ENCODE measurements at regions not wholly inside any gene's neighbourhood (a gene's known extent, or its start where the extent isn't known, plus 50 kb on each side); places are given as distances from the start of the nearest gene placed in this dataset.
"Not testable (repeated sequence)": the region's sequence is repeated elsewhere in the genome, so short reads cannot be mapped to it uniquely, and the experiment has no call there.

GRCh38 chr13:97520061-97520460, 86.1 kb downstream of the RAP2A start:
- no peak for DNase-seq (ENCODE audit: low read depth)

GRCh38 chr13:97520866-97521265, 86.9 kb downstream of the RAP2A start:
- no peak for DNase-seq (ENCODE audit: low read depth)

GRCh38 chr13:97521726-97522125, 87.8 kb downstream of the RAP2A start:
- DNase-seq (ENCODE audit: low read depth), result no peak

DNA sequence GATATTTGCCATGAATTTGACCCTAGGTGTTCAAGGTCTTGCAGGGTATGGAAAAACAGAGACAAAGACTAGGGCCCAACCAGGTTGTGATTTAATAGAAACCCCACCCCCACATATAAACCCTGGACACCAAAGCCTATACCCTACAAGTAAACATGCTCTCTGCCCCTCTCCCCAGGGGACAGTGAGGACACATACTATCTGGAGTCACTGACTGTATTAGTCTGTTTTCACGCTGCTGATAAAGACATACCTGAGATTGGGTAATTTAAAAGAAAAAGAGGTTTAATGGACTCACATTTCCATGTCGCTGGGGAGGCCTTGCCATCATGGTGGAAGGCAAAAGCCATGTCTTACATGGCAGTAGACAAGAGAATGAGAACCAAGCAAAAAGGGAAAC, 88.3 kb downstream of the RAP2A start:
- no peak for DNase-seq (ENCODE audit: low read depth)

- no peak for DNase-seq (ENCODE audit: low read depth)
Observed at GRCh38 chr13:97526556-97526955, 92.6 kb downstream of the RAP2A start.

GRCh38 chr13:97528518-97528917, 94.5 kb downstream of the RAP2A start:
- DNase-seq (ENCODE audit: low read depth), result no peak

- no peak for DNase-seq (ENCODE audit: low read depth)
Observed at GRCh38 chr13:97534540-97534939, 100.6 kb downstream of the RAP2A start.

- peak; percentile 20 for DNase-seq (ENCODE audit: low read depth)
Observed at GRCh38 chr13:97535614-97536013, 101.6 kb downstream of the RAP2A start.

GRCh38 chr13:97537110-97537509, 103.1 kb downstream of the RAP2A start:
- no peak for DNase-seq (ENCODE audit: low read depth)

DNA sequence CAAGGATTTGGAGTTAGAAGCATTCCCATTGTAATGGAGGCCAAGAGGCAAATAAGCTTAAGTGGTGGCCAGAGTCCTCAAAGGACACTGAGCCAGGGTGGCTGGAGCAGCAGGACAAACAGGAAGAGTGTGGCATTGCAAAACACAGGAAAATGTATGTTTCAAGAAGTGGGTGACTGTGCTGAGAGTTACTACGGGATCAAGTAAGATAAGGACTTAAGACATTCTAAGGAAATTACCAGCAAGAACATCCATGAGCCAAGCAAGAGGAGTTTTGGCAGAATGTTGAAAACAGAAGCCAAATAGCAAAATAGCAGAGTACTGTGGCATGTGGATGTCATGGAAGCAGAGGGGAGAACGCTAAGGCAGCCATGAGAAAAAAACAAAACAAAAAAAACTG, 104.2 kb downstream of the RAP2A start:
- DNase-seq (ENCODE audit: low read depth), result no peak

DNA sequence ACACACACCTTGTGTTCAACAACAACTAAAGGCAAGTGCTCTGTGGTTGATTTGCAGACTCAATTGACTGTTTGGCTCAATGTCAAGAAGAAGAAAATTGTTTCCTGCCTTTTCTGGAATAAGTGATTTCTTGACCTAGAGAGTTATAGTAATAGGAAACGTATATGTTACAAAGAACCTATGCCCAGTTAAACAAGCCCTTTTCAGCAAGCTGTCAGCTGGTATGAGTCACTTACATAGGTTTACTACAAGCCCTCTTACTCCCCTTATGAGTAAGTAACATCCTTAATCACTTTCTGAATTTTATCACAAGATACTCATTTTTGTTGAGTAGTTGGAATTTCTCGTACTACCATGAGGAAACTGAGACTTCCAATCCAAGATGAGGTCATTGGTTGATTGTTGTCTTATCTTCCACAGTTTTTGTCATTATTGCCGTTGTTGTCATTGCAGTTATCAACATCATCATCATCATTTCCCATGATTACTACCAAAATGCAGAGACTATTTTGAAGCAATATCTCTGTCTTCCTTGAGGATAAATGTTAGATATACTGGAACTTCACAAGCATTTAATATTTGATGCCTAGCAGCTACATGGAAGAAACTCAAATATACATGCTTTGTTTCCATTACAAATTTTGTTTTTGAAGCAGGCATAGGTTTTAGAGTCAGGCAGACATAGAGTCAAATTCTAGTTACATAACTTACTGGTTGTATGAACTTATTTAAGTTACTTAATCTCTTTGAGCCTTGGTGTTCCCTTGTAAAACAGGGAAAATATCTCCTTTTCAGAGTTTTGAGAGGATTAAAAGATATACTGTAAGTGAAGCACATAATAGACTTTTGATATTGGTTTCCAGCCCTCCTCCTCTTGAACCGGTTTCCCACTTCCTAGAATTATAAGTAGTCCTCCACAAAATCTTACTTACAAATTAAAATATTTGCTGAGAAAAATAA, 106.0 kb downstream of the RAP2A start:
- peak; percentile 78 for DNase-seq (ENCODE audit: low read depth)

DNA sequence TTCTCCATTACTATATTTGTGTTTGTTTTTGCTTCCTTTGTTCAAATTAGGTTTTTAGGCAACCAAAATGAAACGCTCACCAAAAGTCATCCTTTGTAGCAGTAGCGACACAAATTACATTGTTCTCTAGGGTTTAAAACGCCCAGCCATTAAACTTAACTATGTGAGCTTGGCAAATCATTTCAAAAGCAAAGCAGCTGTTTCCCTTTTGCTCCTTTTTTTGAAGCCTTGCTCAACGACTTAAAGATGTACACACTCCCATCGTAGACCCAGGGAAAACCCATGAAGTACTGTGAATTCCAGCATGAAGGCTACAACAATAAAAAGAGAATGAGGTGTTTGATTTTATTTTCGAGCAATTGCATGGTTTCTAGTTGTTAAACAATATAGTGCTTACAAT, 106.7 kb downstream of the RAP2A start:
- DNase-seq (ENCODE audit: low read depth), result no peak

- DNase-seq (ENCODE audit: low read depth), result no peak
Observed at GRCh38 chr13:97542102-97542685, 108.2 kb downstream of the RAP2A start.

- DNase-seq (ENCODE audit: low read depth), result no peak
Observed at GRCh38 chr13:97544031-97544765, 110.2 kb downstream of the RAP2A start.

GRCh38 chr13:97544971-97545499, 111.1 kb downstream of the RAP2A start:
- DNase-seq (ENCODE audit: low read depth), result not testable (repeated sequence)

GRCh38 chr13:97548138-97548537, 114.2 kb downstream of the RAP2A start:
- DNase-seq (ENCODE audit: low read depth), result no peak

GRCh38 chr13:97548711-97549110, 114.7 kb downstream of the RAP2A start:
- no peak for DNase-seq (ENCODE audit: low read depth)

GRCh38 chr13:97549201-97549600, 115.2 kb downstream of the RAP2A start:
- no peak for DNase-seq (ENCODE audit: low read depth)

GRCh38 chr13:97554496-97554895, 120.5 kb downstream of the RAP2A start:
- no peak for DNase-seq (ENCODE audit: low read depth)

DNA sequence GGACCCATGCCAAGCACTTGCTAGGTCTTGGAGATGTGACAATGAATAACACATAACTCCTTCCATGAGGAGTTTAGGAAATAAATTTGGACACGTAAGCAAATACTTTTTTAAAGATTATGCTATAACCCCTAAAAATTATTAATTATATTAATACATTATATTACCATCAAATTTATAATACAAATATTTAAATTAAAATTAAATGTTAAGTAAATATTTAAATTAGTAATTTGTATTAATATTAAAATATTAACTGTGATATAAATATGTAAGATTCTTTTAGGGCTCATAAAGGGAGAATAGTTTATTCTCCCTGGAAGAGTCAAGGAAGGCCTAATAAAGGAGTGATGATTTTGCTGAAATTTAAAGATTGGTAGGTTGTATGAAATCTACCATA, 121.1 kb downstream of the RAP2A start:
- DNase-seq (ENCODE audit: low read depth), result no peak

GRCh38 chr13:97559030-97559429, 125.1 kb downstream of the RAP2A start:
- peak; percentile 34 for DNase-seq (ENCODE audit: low read depth)

DNA sequence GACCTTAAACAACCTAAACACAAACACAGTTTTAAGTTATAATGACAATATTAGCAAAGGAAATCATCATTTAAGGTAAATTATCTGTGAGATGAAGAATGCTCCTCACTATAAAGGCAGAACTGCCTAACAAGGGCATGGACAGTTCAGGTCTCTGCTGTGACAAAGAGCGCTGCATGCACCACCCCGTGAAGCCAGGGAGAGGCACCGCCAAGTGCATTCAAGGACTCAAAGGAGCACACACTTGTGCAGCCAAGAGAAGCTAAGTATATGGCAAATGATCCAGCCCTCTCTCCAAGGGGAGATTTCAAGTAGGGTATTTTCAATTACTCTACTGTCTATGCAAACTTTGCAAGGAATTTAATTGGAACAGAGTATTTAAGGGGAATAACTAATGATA, 126.0 kb downstream of the RAP2A start:
- DNase-seq (ENCODE audit: low read depth), result no peak
